Activated T-cell treated with anti-CD3 and anti-CD28 coated beads, Interleukin-2, amount 50 U/mL, for 72 hours (primary cell): ENCODE measurements at regions not wholly inside any gene's neighbourhood (a gene's known extent, or its start where the extent isn't known, plus 50 kb on each side); places are given as distances from the start of the nearest gene placed in this dataset.

Experiments used
- ATAC-seq, 2 donors: fragments of 150-1000 bp; cut with Tn5 transposase; replicated peaks in 1 of 2; 2 replicates each; pipeline ENCODE4 v1.10.0; 2021; ENCODE audit warnings: moderate library complexity in 2 of 2, mild to moderate bottlenecking in 1 of 2
- DNase-seq, 2 donors: peaks; one replicate each; pipeline ENCODE4 v3.0.0; 2021 to 2022; ENCODE audit warnings: mixed read lengths in 1 of 2
- H3K27ac Mint-ChIP-seq: one replicate; pipeline ENCODE4 v1.8.0; 2022; ENCODE audit warnings: mild to moderate bottlenecking, moderate library complexity, mixed read lengths
- H3K27me3 Mint-ChIP-seq: one replicate; pipeline ENCODE4 v1.8.0; 2022; ENCODE audit warnings: low read depth, mixed read lengths
- H3K36me3 Mint-ChIP-seq, 2 donors: one replicate each; pipeline ENCODE4 v1.8.0; 2022; ENCODE audit warnings: mixed read lengths in 2 of 2, mild to moderate bottlenecking in 1 of 2; ENCODE audit not compliant: insufficient read depth in 2 of 2
- H3K4me1 Mint-ChIP-seq: one replicate; pipeline ENCODE4 v1.8.0; 2022; ENCODE audit warnings: low read depth, mixed read lengths
- H3K4me3 Mint-ChIP-seq, 2 donors: one replicate each; pipeline ENCODE4 v1.8.0; 2022; ENCODE audit warnings: mild to moderate bottlenecking in 2 of 2, mixed read lengths in 2 of 2, moderate library complexity in 2 of 2
- H3K9me3 Mint-ChIP-seq, 2 donors: one replicate each; pipeline ENCODE4 v1.8.0; 2022; ENCODE audit warnings: mixed read lengths in 2 of 2

GRCh38 chr5:144913661-144914060, 743.0 kb downstream of the KCTD16 start:
- Mint-ChIP-seq H3K27ac (no peak overlapping the region), H3K9me3 (peaks cover 5 to 11% of the 10 kb centered on the region in 2 donors), H3K27me3 (no peaks in the 10 kb centered on the region), H3K4me1 (no peaks in the 10 kb centered on the region), H3K36me3 (peaks cover 0 to 2% of the 10 kb centered on the region in 2 donors), H3K4me3 (no peak overlapping the region)
- DNase-seq = no peak
- no peak for ATAC-seq

GRCh38 chr5:144896473-144896872, 725.8 kb downstream of the KCTD16 start:
- Mint-ChIP-seq H3K27ac (no peak overlapping the region), H3K36me3 (peaks cover 0 to 2% of the 10 kb centered on the region in 2 donors), H3K9me3 (peaks cover 9 to 11% of the 10 kb centered on the region in 2 donors), H3K4me1 (no peaks in the 10 kb centered on the region), H3K4me3 (no peak overlapping the region), H3K27me3 (no peaks in the 10 kb centered on the region)
- DNase-seq = no peak
- no peak for ATAC-seq

GRCh38 chr5:144886668-144887067, 716.0 kb downstream of the KCTD16 start:
- Mint-ChIP-seq H3K9me3 (peaks cover 4 to 14% of the 10 kb centered on the region in 2 donors), H3K4me1 (no peaks in the 10 kb centered on the region), H3K27ac (no peak overlapping the region), H3K4me3 (no peak overlapping the region), H3K36me3 (peaks cover 0 to 2% of the 10 kb centered on the region in 2 donors), H3K27me3 (no peaks in the 10 kb centered on the region)
- DNase-seq (no peak), ATAC-seq (no peak)

- Mint-ChIP-seq H3K36me3 (peaks cover 0 to 2% of the 10 kb centered on the region in 2 donors), H3K27ac (no peak overlapping the region), H3K27me3 (no peaks in the 10 kb centered on the region), H3K9me3 (peaks cover 4 to 10% of the 10 kb centered on the region in 2 donors), H3K4me1 (no peaks in the 10 kb centered on the region), H3K4me3 (no peak overlapping the region)
- DNase-seq (no peak), ATAC-seq (no peak)
Measured at GRCh38 chr5:144882739-144883283, 712.1 kb downstream of the KCTD16 start.

GRCh38 chr5:144880513-144880912, 709.8 kb downstream of the KCTD16 start:
- Mint-ChIP-seq H3K27ac (no peak overlapping the region), H3K9me3 (peaks cover 7 to 14% of the 10 kb centered on the region in 2 donors), H3K36me3 (peaks cover 0 to 2% of the 10 kb centered on the region in 2 donors), H3K4me1 (no peaks in the 10 kb centered on the region), H3K4me3 (no peak overlapping the region), H3K27me3 (no peaks in the 10 kb centered on the region)
- ATAC-seq (no peak), DNase-seq (no peak)

- no peak for ATAC-seq
- peaks cover 14 to 18% of the 10 kb centered on the region in 2 donors for H3K9me3 Mint-ChIP-seq
Measured at GRCh38 chr5:144876990-144877389, 706.3 kb downstream of the KCTD16 start.

GRCh38 chr5:144873076-144873475, 702.4 kb downstream of the KCTD16 start:
- Mint-ChIP-seq H3K4me1 (no peaks in the 10 kb centered on the region), H3K27ac (no peak overlapping the region), H3K4me3 (no peak overlapping the region), H3K9me3 (peaks cover 14 to 16% of the 10 kb centered on the region in 2 donors), H3K27me3 (no peaks in the 10 kb centered on the region), H3K36me3 (no peaks in the 10 kb centered on the region)
- ATAC-seq (no peak), DNase-seq (no peak)

More at GRCh38 chr5:144876990-144877389, 706.3 kb downstream of the KCTD16 start:
- Mint-ChIP-seq H3K36me3 (no peaks in the 10 kb centered on the region), H3K27ac (no peak overlapping the region), H3K4me3 (no peak overlapping the region), H3K27me3 (no peaks in the 10 kb centered on the region), H3K4me1 (no peaks in the 10 kb centered on the region)
- DNase-seq = no peak

GRCh38 chr5:144864118-144864517, 693.4 kb downstream of the KCTD16 start:
- no peaks in the 10 kb centered on the region for H3K4me1 Mint-ChIP-seq
- no peak for ATAC-seq
- H3K4me3 Mint-ChIP-seq = no peak overlapping the region
- no peaks in the 10 kb centered on the region for H3K27me3 Mint-ChIP-seq
- no peak for DNase-seq
- H3K9me3 Mint-ChIP-seq = peaks cover 3 to 8% of the 10 kb centered on the region in 2 donors
- no peaks in the 10 kb centered on the region for H3K36me3 Mint-ChIP-seq
- H3K27ac Mint-ChIP-seq = no peak overlapping the region

GRCh38 chr5:144857454-144857853, 686.8 kb downstream of the KCTD16 start:
- Mint-ChIP-seq H3K9me3 (peaks cover 0 to 10% of the 10 kb centered on the region in 2 donors), H3K36me3 (no peaks in the 10 kb centered on the region), H3K4me1 (no peaks in the 10 kb centered on the region), H3K27ac (no peak overlapping the region), H3K27me3 (no peaks in the 10 kb centered on the region), H3K4me3 (no peak overlapping the region)
- no peak for DNase-seq
- no peak for ATAC-seq

- Mint-ChIP-seq H3K9me3 (peaks cover 7 to 13% of the 10 kb centered on the region in 2 donors), H3K4me1 (no peaks in the 10 kb centered on the region), H3K4me3 (no peak overlapping the region), H3K27ac (no peak overlapping the region), H3K27me3 (no peaks in the 10 kb centered on the region), H3K36me3 (no peaks in the 10 kb centered on the region)
- ATAC-seq = no peak
- DNase-seq = no peak
Measured at GRCh38 chr5:144844086-144844485, 673.4 kb downstream of the KCTD16 start.

- Mint-ChIP-seq H3K9me3 (peaks cover 3 to 10% of the 10 kb centered on the region in 2 donors), H3K27me3 (no peaks in the 10 kb centered on the region), H3K4me1 (no peaks in the 10 kb centered on the region), H3K4me3 (no peak overlapping the region), H3K27ac (no peak overlapping the region), H3K36me3 (no peaks in the 10 kb centered on the region)
- ATAC-seq (no peak), DNase-seq (no peak)
Measured at GRCh38 chr5:144832416-144832815, 661.7 kb downstream of the KCTD16 start.

GRCh38 chr5:144831650-144832049, 661.0 kb downstream of the KCTD16 start:
- Mint-ChIP-seq H3K27ac (no peak overlapping the region), H3K27me3 (no peaks in the 10 kb centered on the region), H3K9me3 (peaks cover 3 to 10% of the 10 kb centered on the region in 2 donors), H3K4me3 (no peak overlapping the region), H3K4me1 (no peaks in the 10 kb centered on the region), H3K36me3 (no peaks in the 10 kb centered on the region)
- DNase-seq = no peak
- ATAC-seq = no peak

- peaks cover 2 to 4% of the 10 kb centered on the region in 2 donors for H3K9me3 Mint-ChIP-seq
- H3K36me3 Mint-ChIP-seq = no peaks in the 10 kb centered on the region
- no peak overlapping the region for H3K27ac Mint-ChIP-seq
- H3K4me3 Mint-ChIP-seq = no peak overlapping the region
- H3K4me1 Mint-ChIP-seq = no peaks in the 10 kb centered on the region
- no peaks in the 10 kb centered on the region for H3K27me3 Mint-ChIP-seq
- DNase-seq = no peak
- no peak for ATAC-seq
Measured at GRCh38 chr5:144822503-144822902, 651.8 kb downstream of the KCTD16 start.

- no peaks in the 10 kb centered on the region for H3K4me1 Mint-ChIP-seq
- H3K27ac Mint-ChIP-seq = no peak overlapping the region
- ATAC-seq (no peak), DNase-seq (no peak)
- H3K9me3 Mint-ChIP-seq = peaks cover 2 to 3% of the 10 kb centered on the region in 2 donors
- H3K36me3 Mint-ChIP-seq = no peaks in the 10 kb centered on the region
- no peak overlapping the region for H3K4me3 Mint-ChIP-seq
- H3K27me3 Mint-ChIP-seq = no peaks in the 10 kb centered on the region
Measured at GRCh38 chr5:144820278-144820677, 649.6 kb downstream of the KCTD16 start.
